Neural progenitor cell (in vitro differentiated cells): ENCODE measurements at regions not wholly inside any gene's neighbourhood (a gene's known extent, or its start where the extent isn't known, plus 50 kb on each side); places are given as distances from the start of the nearest gene placed in this dataset.

Experiments
- DNase-seq: peaks from one replicate; pipeline ENCODE4 v3.0.0-alpha.2; 2016; ENCODE audit warnings: low spot score
- H2AFZ ChIP-seq: fragments of 200-600 bp; sonication (generic); replicated peaks from 2 replicates; pipeline ENCODE4 v1.6.1; 2016; ENCODE audit warnings: antibody characterized with exemption
- H3F3A ChIP-seq: fragments of 200-600 bp; sonication (generic); 2 replicates; pipeline ENCODE4 v1.6.1; 2016; ENCODE audit warnings: antibody characterized with exemption, low read depth
- H3K27ac ChIP-seq: fragments of 200-600 bp; sonication (generic); 2 replicates; pipeline ENCODE4 v1.5.1; 2016; ENCODE audit warnings: mild to moderate bottlenecking
- H3K27me3 ChIP-seq: fragments of 200-600 bp; sonication (generic); 2 replicates; pipeline ENCODE4 v1.6.1; 2016; ENCODE audit warnings: mild to moderate bottlenecking, moderate library complexity
- H3K36me3 ChIP-seq: fragments of 200-600 bp; sonication (generic); 2 replicates; pipeline ENCODE4 v1.5.1; 2016
- H3K4me1 ChIP-seq: fragments of 200-600 bp; sonication (generic); 2 replicates; pipeline ENCODE4 v1.6.1; 2016; ENCODE audit warnings: mixed run types
- H3K4me2 ChIP-seq: fragments of 200-600 bp; sonication (generic); 2 replicates; pipeline ENCODE4 v1.6.1; 2016
- H3K4me3 ChIP-seq: fragments of 200-600 bp; sonication (generic); 2 replicates; pipeline ENCODE4 v1.5.1; 2016
- H3K79me2 ChIP-seq: fragments of 200-600 bp; sonication (generic); 2 replicates; pipeline ENCODE4 v1.6.1; 2016; ENCODE audit warnings: low read depth
- H3K9ac ChIP-seq: fragments of 200-600 bp; sonication (generic); 2 replicates; pipeline ENCODE4 v1.6.1; 2016
- H3K9me3 ChIP-seq: fragments of 200-600 bp; sonication (generic); 2 replicates; pipeline ENCODE4 v1.5.1; 2016; ENCODE audit warnings: low read depth
- H4K20me1 ChIP-seq: fragments of 200-600 bp; sonication (generic); 2 replicates; pipeline ENCODE4 v1.6.1; 2016; ENCODE audit warnings: low read depth
- H3K27ac Mint-ChIP-seq: 3 replicates; pipeline ENCODE4 v1.8.0; 2021; ENCODE audit warnings: mixed read lengths
- H3K27me3 Mint-ChIP-seq: 2 replicates; pipeline ENCODE4 v1.8.0; 2022; ENCODE audit warnings: low read depth, mild to moderate bottlenecking, inconsistent platforms, moderate library complexity, mixed read lengths; ENCODE audit not compliant: insufficient read depth
- H3K36me3 Mint-ChIP-seq: 3 replicates; pipeline ENCODE4 v1.8.0; 2021; ENCODE audit warnings: mixed read lengths
- H3K4me1 Mint-ChIP-seq: 3 replicates; pipeline ENCODE4 v1.8.0; 2021; ENCODE audit warnings: mixed read lengths
- H3K4me3 Mint-ChIP-seq: 3 replicates; pipeline ENCODE4 v1.8.0; 2021; ENCODE audit warnings: mild to moderate bottlenecking, moderate library complexity, mixed read lengths
- H3K9me3 Mint-ChIP-seq: 3 replicates; pipeline ENCODE4 v1.8.0; 2020; ENCODE audit warnings: mixed read lengths
- EZH2 ChIP-seq: fragments of 200-600 bp; sonication (generic); IDR thresholded peaks from 2 replicates; pipeline ENCODE4 v1.6.1; 2017; ENCODE audit warnings: antibody characterized with exemption, mild to moderate bottlenecking, moderate library complexity
- EZH2phosphoT487 ChIP-seq: fragments of 200-600 bp; sonication (generic); IDR thresholded peaks from 2 replicates; pipeline ENCODE4 v1.6.1; 2017; ENCODE audit warnings: antibody characterized with exemption
- TF ChIP-seq, protein P1 (sequence below): fragments of 200-600 bp; sonication (generic); IDR thresholded peaks from 2 replicates; pipeline ENCODE4 v1.5.1; 2017; ENCODE audit warnings: antibody characterized with exemption, mild to moderate bottlenecking

DNA sequence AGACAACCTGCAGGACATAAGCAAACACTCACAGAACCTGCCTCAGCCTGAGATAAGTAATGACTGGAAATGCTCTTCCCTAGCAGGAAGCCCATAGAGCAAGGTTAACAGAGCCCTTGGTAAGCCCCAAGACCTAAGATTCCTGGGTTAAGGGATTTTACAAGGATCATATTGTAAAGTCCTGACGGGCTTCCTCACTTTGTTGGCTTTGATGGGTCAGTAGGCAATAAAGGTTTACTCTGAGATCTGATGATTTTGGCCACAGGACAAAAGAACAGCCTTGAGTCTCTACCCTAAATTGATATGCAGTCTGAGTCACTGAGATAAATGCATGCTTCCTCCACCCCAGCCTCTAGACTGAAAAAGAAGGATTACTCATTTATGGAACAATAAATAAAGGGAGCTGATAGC, 270.8 kb downstream of the HTR7 start:
- TF ChIP-seq, protein P1, sequence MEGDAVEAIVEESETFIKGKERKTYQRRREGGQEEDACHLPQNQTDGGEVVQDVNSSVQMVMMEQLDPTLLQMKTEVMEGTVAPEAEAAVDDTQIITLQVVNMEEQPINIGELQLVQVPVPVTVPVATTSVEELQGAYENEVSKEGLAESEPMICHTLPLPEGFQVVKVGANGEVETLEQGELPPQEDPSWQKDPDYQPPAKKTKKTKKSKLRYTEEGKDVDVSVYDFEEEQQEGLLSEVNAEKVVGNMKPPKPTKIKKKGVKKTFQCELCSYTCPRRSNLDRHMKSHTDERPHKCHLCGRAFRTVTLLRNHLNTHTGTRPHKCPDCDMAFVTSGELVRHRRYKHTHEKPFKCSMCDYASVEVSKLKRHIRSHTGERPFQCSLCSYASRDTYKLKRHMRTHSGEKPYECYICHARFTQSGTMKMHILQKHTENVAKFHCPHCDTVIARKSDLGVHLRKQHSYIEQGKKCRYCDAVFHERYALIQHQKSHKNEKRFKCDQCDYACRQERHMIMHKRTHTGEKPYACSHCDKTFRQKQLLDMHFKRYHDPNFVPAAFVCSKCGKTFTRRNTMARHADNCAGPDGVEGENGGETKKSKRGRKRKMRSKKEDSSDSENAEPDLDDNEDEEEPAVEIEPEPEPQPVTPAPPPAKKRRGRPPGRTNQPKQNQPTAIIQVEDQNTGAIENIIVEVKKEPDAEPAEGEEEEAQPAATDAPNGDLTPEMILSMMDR: no peak
- no peak for TF ChIP-seq EZH2phosphoT487
- TF ChIP-seq EZH2: no peak
- no peaks in the 10 kb centered on the region for H3K36me3 Mint-ChIP-seq

GRCh38 chr10:90587561-90587960, 270.3 kb downstream of the HTR7 start:
- H3K36me3 Mint-ChIP-seq: no peaks in the 10 kb centered on the region
- no peaks in the 10 kb centered on the region for H3K36me3 ChIP-seq
- H3K4me1 ChIP-seq: no peaks in the 10 kb centered on the region
- no peak overlapping the region for H3K27ac Mint-ChIP-seq
- peaks cover 8% of the 10 kb centered on the region for H3K4me1 Mint-ChIP-seq
- no peaks in the 10 kb centered on the region for H3K9me3 ChIP-seq
- no peaks in the 10 kb centered on the region for H3K9me3 Mint-ChIP-seq
- H3K27me3 Mint-ChIP-seq: no peaks in the 10 kb centered on the region
- H3K4me2 ChIP-seq: no peak overlapping the region
- H2AFZ ChIP-seq: no peak overlapping the region
- no peak overlapping the region for H3K4me3 ChIP-seq
- H3K27ac ChIP-seq: no peak overlapping the region
- no peak overlapping the region for H3K4me3 Mint-ChIP-seq
- H3K79me2 ChIP-seq: no peaks in the 10 kb centered on the region
- H3F3A ChIP-seq: no peaks in the 10 kb centered on the region
- no peak for DNase-seq
- H4K20me1 ChIP-seq: no peaks in the 10 kb centered on the region
- H3K9ac ChIP-seq: no peak overlapping the region
- no peaks in the 10 kb centered on the region for H3K27me3 ChIP-seq
- TF ChIP-seq EZH2phosphoT487 (no peak), EZH2 (no peak)
- TF ChIP-seq, protein P1: no peak

More for the DNA sequence above, 270.8 kb downstream of the HTR7 start:
- no peak overlapping the region for H3K4me3 ChIP-seq
- H3K27me3 Mint-ChIP-seq: no peaks in the 10 kb centered on the region
- no peak overlapping the region for H3K27ac Mint-ChIP-seq
- H3F3A ChIP-seq: no peaks in the 10 kb centered on the region
- H3K9ac ChIP-seq: no peak overlapping the region
- no peaks in the 10 kb centered on the region for H3K4me1 ChIP-seq
- H3K4me2 ChIP-seq: no peak overlapping the region
- H3K4me1 Mint-ChIP-seq: peaks cover 8% of the 10 kb centered on the region
- H3K9me3 Mint-ChIP-seq: no peaks in the 10 kb centered on the region
- no peaks in the 10 kb centered on the region for H3K27me3 ChIP-seq
- H3K36me3 ChIP-seq: no peaks in the 10 kb centered on the region
- no peak for DNase-seq
- no peaks in the 10 kb centered on the region for H3K9me3 ChIP-seq
- no peak overlapping the region for H3K4me3 Mint-ChIP-seq
- H4K20me1 ChIP-seq: no peaks in the 10 kb centered on the region
- no peaks in the 10 kb centered on the region for H3K79me2 ChIP-seq
- H2AFZ ChIP-seq: no peak overlapping the region
- no peak overlapping the region for H3K27ac ChIP-seq

GRCh38 chr10:90588222-90588621, 269.6 kb downstream of the HTR7 start:
- Histone ChIP-seq H3K27ac (no peak overlapping the region), H3K9ac (no peak overlapping the region), H3K4me3 (no peak overlapping the region), H4K20me1 (no peaks in the 10 kb centered on the region), H2AFZ (no peak overlapping the region), H3K4me1 (no peaks in the 10 kb centered on the region), H3F3A (no peaks in the 10 kb centered on the region), H3K9me3 (no peaks in the 10 kb centered on the region), H3K79me2 (no peaks in the 10 kb centered on the region), H3K4me2 (no peak overlapping the region), H3K36me3 (no peaks in the 10 kb centered on the region), H3K27me3 (no peaks in the 10 kb centered on the region)
- no peak overlapping the region for H3K4me3 Mint-ChIP-seq
- no peak overlapping the region for H3K27ac Mint-ChIP-seq
- H3K9me3 Mint-ChIP-seq: no peaks in the 10 kb centered on the region
- no peak for DNase-seq
- no peak for TF ChIP-seq EZH2phosphoT487
- TF ChIP-seq, protein P1: no peak
- no peak for TF ChIP-seq EZH2
- H3K4me1 Mint-ChIP-seq: peaks cover 8% of the 10 kb centered on the region
- no peaks in the 10 kb centered on the region for H3K27me3 Mint-ChIP-seq
- H3K36me3 Mint-ChIP-seq: no peaks in the 10 kb centered on the region

DNA sequence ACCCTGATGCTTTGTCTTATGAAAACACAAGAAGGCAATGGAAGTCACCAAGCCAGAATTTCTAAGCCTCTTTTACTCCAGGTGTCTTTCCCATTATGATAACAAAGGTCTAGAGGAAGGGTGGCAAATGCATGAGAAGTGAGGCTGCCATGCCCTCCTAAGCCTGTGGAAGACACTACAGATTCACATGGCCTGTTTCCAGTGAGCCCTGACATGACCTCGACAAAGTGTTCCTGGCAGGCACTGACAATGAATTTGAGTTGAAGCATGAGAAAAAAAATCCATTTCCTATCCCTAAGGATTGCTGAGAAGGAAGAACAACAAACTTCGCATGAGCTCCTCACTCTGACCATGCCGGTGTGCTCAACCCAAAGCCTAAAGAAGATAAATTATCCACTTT, 268.0 kb downstream of the HTR7 start:
- no peak overlapping the region for H3K27ac ChIP-seq
- no peaks in the 10 kb centered on the region for H3F3A ChIP-seq
- H3K27me3 ChIP-seq: no peaks in the 10 kb centered on the region
- no peaks in the 10 kb centered on the region for H3K4me1 ChIP-seq
- no peak for DNase-seq
- no peak overlapping the region for H3K4me3 ChIP-seq
- no peak overlapping the region for H2AFZ ChIP-seq
- TF ChIP-seq EZH2 (no peak), EZH2phosphoT487 (no peak)
- TF ChIP-seq, protein P1: no peak
- Mint-ChIP-seq H3K9me3 (no peaks in the 10 kb centered on the region), H3K4me3 (no peak overlapping the region), H3K27me3 (no peaks in the 10 kb centered on the region), H3K36me3 (no peaks in the 10 kb centered on the region), H3K4me1 (peaks cover 8% of the 10 kb centered on the region), H3K27ac (no peak overlapping the region)
- no peaks in the 10 kb centered on the region for H3K36me3 ChIP-seq
- H3K79me2 ChIP-seq: no peaks in the 10 kb centered on the region
- H4K20me1 ChIP-seq: no peaks in the 10 kb centered on the region
- H3K9me3 ChIP-seq: no peaks in the 10 kb centered on the region
- H3K4me2 ChIP-seq: no peak overlapping the region
- no peak overlapping the region for H3K9ac ChIP-seq
